ENCODE measurements at regions not wholly inside any gene's neighbourhood (a gene's known extent, or its start where the extent isn't known, plus 50 kb on each side); places are given as distances from the start of the nearest gene placed in this dataset.

- Histone ChIP-seq H3K4me3 (ENCODE audit: low read depth, low read length) (no peak overlapping the region), H3K4me2 (ENCODE audit: low read length) (no peak overlapping the region), H3K9ac (no peak overlapping the region), H3K9me3 (ENCODE audit: control insufficient read depth, low read length) (no peaks in the 10 kb centered on the region), H3K4me1 (no peaks in the 10 kb centered on the region), H3K79me2 (no peaks in the 10 kb centered on the region), H3K27me3 (ENCODE audit: control insufficient read depth, insufficient read depth, low read length) (no peaks in the 10 kb centered on the region), H2AFZ (no peak overlapping the region), H3K36me3 (ENCODE audit: control insufficient read depth, insufficient read depth, low read length) (no peaks in the 10 kb centered on the region), H3K27ac (no peak overlapping the region)
- no peak for TF ChIP-seq CTCF (IDR thresholded peaks at IDR 0.05)
These were observed 100.7 kb upstream of the MSH6 start for GRCh38 chr2:47682216-47682749.

- no peak overlapping the region for H3K27ac ChIP-seq
- H3K36me3 ChIP-seq (ENCODE audit: control insufficient read depth, insufficient read depth, low read length) = no peaks in the 10 kb centered on the region
- H2AFZ ChIP-seq = no peak overlapping the region
- H3K9me3 ChIP-seq (ENCODE audit: control insufficient read depth, low read length) = no peaks in the 10 kb centered on the region
- H3K4me2 ChIP-seq (ENCODE audit: low read length) = no peak overlapping the region
- H3K27me3 ChIP-seq (ENCODE audit: control insufficient read depth, insufficient read depth, low read length) = no peaks in the 10 kb centered on the region
- no peak for TF ChIP-seq CTCF (IDR thresholded peaks at IDR 0.05)
- H3K4me1 ChIP-seq = no peaks in the 10 kb centered on the region
- no peak overlapping the region for H3K4me3 ChIP-seq (ENCODE audit: low read depth, low read length)
- H3K9ac ChIP-seq = no peak overlapping the region
- H3K79me2 ChIP-seq = no peaks in the 10 kb centered on the region
These were observed 105.6 kb upstream of the KCNK12 start for GRCh38 chr2:47676261-47676926.

- no peaks in the 10 kb centered on the region for H3K79me2 ChIP-seq
- no peaks in the 10 kb centered on the region for H3K27me3 ChIP-seq (ENCODE audit: control insufficient read depth, insufficient read depth, low read length)
- H3K4me3 ChIP-seq (ENCODE audit: low read depth, low read length) = no peak overlapping the region
- TF ChIP-seq CTCF (IDR thresholded peaks at IDR 0.05) = no peak
- H3K4me1 ChIP-seq = no peaks in the 10 kb centered on the region
- H3K4me2 ChIP-seq (ENCODE audit: low read length) = no peak overlapping the region
- no peak overlapping the region for H2AFZ ChIP-seq
- H3K9me3 ChIP-seq (ENCODE audit: control insufficient read depth, low read length) = no peaks in the 10 kb centered on the region
- no peaks in the 10 kb centered on the region for H3K36me3 ChIP-seq (ENCODE audit: control insufficient read depth, insufficient read depth, low read length)
- no peak overlapping the region for H3K9ac ChIP-seq
- no peak overlapping the region for H3K27ac ChIP-seq
These were observed 104.5 kb upstream of the KCNK12 start for GRCh38 chr2:47675196-47675825.

GRCh38 chr2:47666332-47666731 lies 95.5 kb upstream of the KCNK12 start:
- H3K27ac ChIP-seq = no peak overlapping the region
- H3K36me3 ChIP-seq (ENCODE audit: control insufficient read depth, insufficient read depth, low read length) = no peaks in the 10 kb centered on the region
- no peak for TF ChIP-seq CTCF (IDR thresholded peaks at IDR 0.05)
- no peak overlapping the region for H3K9ac ChIP-seq
- H3K4me2 ChIP-seq (ENCODE audit: low read length) = no peak overlapping the region
- H3K27me3 ChIP-seq (ENCODE audit: control insufficient read depth, insufficient read depth, low read length) = no peaks in the 10 kb centered on the region
- no peak overlapping the region for H2AFZ ChIP-seq
- no peaks in the 10 kb centered on the region for H3K9me3 ChIP-seq (ENCODE audit: control insufficient read depth, low read length)
- no peaks in the 10 kb centered on the region for H3K4me1 ChIP-seq
- H3K4me3 ChIP-seq (ENCODE audit: low read depth, low read length) = no peak overlapping the region
- H3K79me2 ChIP-seq = no peaks in the 10 kb centered on the region
